WTC11 (cell line): ENCODE measurements at regions not wholly inside any gene's neighbourhood (a gene's known extent, or its start where the extent isn't known, plus 50 kb on each side); places are given as distances from the start of the nearest gene placed in this dataset.

Source experiments
- ATAC-seq: fragments of 200-7000 bp; cut with Tn5 transposase; 2 replicates; pipeline ENCODE4 v1.10.0; 2021; ENCODE audit warnings: mild to moderate bottlenecking, moderate library complexity
- CTCF ChIA-PET: fragments of 300-600 bp; sonication (Branson Sonifier 250); formaldehyde crosslinking; loops from one replicate; lab custom pipeline; 2021; ENCODE audit warnings: antibody characterized with exemption; lab: Charles Lee
- POLR2A ChIA-PET: fragments of 350-600 bp; sonication (Branson Sonifier 250); formaldehyde crosslinking; loops from one replicate; lab custom pipeline; 2021; ENCODE audit warnings: antibody characterized with exemption; lab: Charles Lee
- DNase-seq: peaks from one replicate; pipeline ENCODE4 v3.0.0; 2021; ENCODE audit warnings: low spot score
- H3K27ac Mint-ChIP-seq: 2 replicates; pipeline ENCODE4 v1.8.0; 2021; ENCODE audit warnings: mixed read lengths
- H3K27me3 Mint-ChIP-seq: 2 replicates; pipeline ENCODE4 v1.8.0; 2021; ENCODE audit warnings: low read depth, mild to moderate bottlenecking, moderate library complexity, mixed read lengths
- H3K36me3 Mint-ChIP-seq: 2 replicates; pipeline ENCODE4 v1.8.0; 2021; ENCODE audit warnings: mixed read lengths
- H3K4me1 Mint-ChIP-seq: 2 replicates; pipeline ENCODE4 v1.8.0; 2022; ENCODE audit warnings: mixed read lengths
- H3K4me3 Mint-ChIP-seq: 2 replicates; pipeline ENCODE4 v1.8.0; 2021; ENCODE audit warnings: mild to moderate bottlenecking, moderate library complexity, mixed read lengths
- H3K9me3 Mint-ChIP-seq: 2 replicates; pipeline ENCODE4 v1.8.0; 2021; ENCODE audit warnings: mixed read lengths
- CREB1 ChIP-seq: sonication (generic); formaldehyde crosslinking; IDR thresholded peaks from 2 replicates; pipeline ENCODE4 v1.8.0; 2023; ENCODE audit warnings: mild to moderate bottlenecking, missing genetic modification reagents
- ETV6 ChIP-seq: sonication (generic); formaldehyde crosslinking; IDR thresholded peaks from 2 replicates; pipeline ENCODE4 v1.8.1; 2022; ENCODE audit warnings: mild to moderate bottlenecking, missing genetic modification reagents
- FOXJ3 ChIP-seq: sonication (generic); formaldehyde crosslinking; IDR thresholded peaks from 2 replicates; pipeline ENCODE4 v1.9.0; 2021; ENCODE audit warnings: missing genetic modification reagents, mild to moderate bottlenecking, borderline replicate concordance
- FOXK1 ChIP-seq: sonication (generic); formaldehyde crosslinking; IDR thresholded peaks from 2 replicates; pipeline ENCODE4 v1.8.0; 2022; ENCODE audit warnings: mild to moderate bottlenecking, moderate library complexity, missing genetic modification reagents
- FOXP1 ChIP-seq: sonication (generic); formaldehyde crosslinking; IDR thresholded peaks from 2 replicates; pipeline ENCODE4 v1.8.0; 2022; ENCODE audit warnings: missing genetic modification reagents, mild to moderate bottlenecking, moderate library complexity, borderline replicate concordance
- GTF2I ChIP-seq: fragments of 250-450 bp; sonication (Bioruptor Pico); conservative IDR thresholded peaks from 2 replicates; pipeline ENCODE4 v1.4.0; 2021; ENCODE audit warnings: mild to moderate bottlenecking
- JUN ChIP-seq: sonication (generic); formaldehyde crosslinking; IDR thresholded peaks from 2 replicates; pipeline ENCODE4 v1.8.0; 2023; ENCODE audit warnings: mild to moderate bottlenecking, missing genetic modification reagents
- MXD4 ChIP-seq: fragments of 250-450 bp; sonication (Bioruptor Pico); IDR thresholded peaks from 2 replicates; pipeline ENCODE4 v1.8.0; 2021; ENCODE audit warnings: mild to moderate bottlenecking, moderate library complexity, borderline replicate concordance
- NR2C2 ChIP-seq: sonication (generic); formaldehyde crosslinking; IDR thresholded peaks from 2 replicates; pipeline ENCODE4 v1.8.0; 2022; ENCODE audit warnings: mild to moderate bottlenecking, missing genetic modification reagents
- TCF7 ChIP-seq: sonication (generic); formaldehyde crosslinking; IDR thresholded peaks from 2 replicates; pipeline ENCODE4 v1.8.0; 2022; ENCODE audit warnings: mild to moderate bottlenecking, low read depth, missing genetic modification reagents, moderate library complexity
- ZNF138 ChIP-seq: sonication (generic); formaldehyde crosslinking; conservative IDR thresholded peaks from 2 replicates; pipeline ENCODE4 v1.8.1; 2022; ENCODE audit warnings: mild to moderate bottlenecking, moderate library complexity, missing genetic modification reagents
- ZNF263 ChIP-seq: sonication (generic); formaldehyde crosslinking; IDR thresholded peaks from 2 replicates; pipeline ENCODE4 v1.8.1; 2022; ENCODE audit warnings: low read depth, mild to moderate bottlenecking, moderate library complexity, missing genetic modification reagents
- ZNF416 ChIP-seq: fragments of 250-450 bp; sonication (Bioruptor Pico); IDR thresholded peaks from 2 replicates; pipeline ENCODE4 v1.9.0; 2021; ENCODE audit warnings: mild to moderate bottlenecking, inconsistent platforms
- ZNF423 ChIP-seq: fragments of 250-450 bp; sonication (Bioruptor Pico); IDR thresholded peaks from 2 replicates; pipeline ENCODE4 v2.1.2; 2022; ENCODE audit warnings: mild to moderate bottlenecking, moderate library complexity
- TF ChIP-seq, protein P1 (sequence below): fragments of 250-450 bp; sonication (Bioruptor Pico); conservative IDR thresholded peaks from 2 replicates; pipeline ENCODE4 v1.9.0; 2021; ENCODE audit warnings: mild to moderate bottlenecking
- TF ChIP-seq, protein P2 (sequence below): sonication (generic); formaldehyde crosslinking; IDR thresholded peaks from 2 replicates; pipeline ENCODE4 v1.8.0; 2023; ENCODE audit warnings: missing genetic modification reagents, mild to moderate bottlenecking, borderline replicate concordance
- TF ChIP-seq, protein P3 (sequence below): fragments of 250-450 bp; sonication (Bioruptor Pico); IDR thresholded peaks from 2 replicates; pipeline ENCODE4 v1.9.0; 2021; ENCODE audit warnings: mild to moderate bottlenecking
- TF ChIP-seq, protein P4 (sequence below): fragments of 250-450 bp; sonication (Bioruptor Pico); IDR thresholded peaks from 2 replicates; pipeline ENCODE4 v2.1.2; 2022; ENCODE audit warnings: mild to moderate bottlenecking, moderate library complexity
- TF ChIP-seq, protein P5 (sequence below): sonication (generic); formaldehyde crosslinking; IDR thresholded peaks from 2 replicates; pipeline ENCODE4 v1.8.1; 2022; ENCODE audit warnings: mild to moderate bottlenecking, missing genetic modification reagents, moderate library complexity, borderline replicate concordance
- TF ChIP-seq, protein P6 (sequence below): fragments of 250-450 bp; sonication (Bioruptor Pico); IDR thresholded peaks from 2 replicates; pipeline ENCODE4 v1.9.0; 2021; ENCODE audit warnings: mild to moderate bottlenecking
- TF ChIP-seq, protein P7 (sequence below): sonication (generic); formaldehyde crosslinking; IDR thresholded peaks from 2 replicates; pipeline ENCODE4 v1.8.1; 2023; ENCODE audit warnings: mild to moderate bottlenecking, moderate library complexity, missing genetic modification reagents

DNA sequence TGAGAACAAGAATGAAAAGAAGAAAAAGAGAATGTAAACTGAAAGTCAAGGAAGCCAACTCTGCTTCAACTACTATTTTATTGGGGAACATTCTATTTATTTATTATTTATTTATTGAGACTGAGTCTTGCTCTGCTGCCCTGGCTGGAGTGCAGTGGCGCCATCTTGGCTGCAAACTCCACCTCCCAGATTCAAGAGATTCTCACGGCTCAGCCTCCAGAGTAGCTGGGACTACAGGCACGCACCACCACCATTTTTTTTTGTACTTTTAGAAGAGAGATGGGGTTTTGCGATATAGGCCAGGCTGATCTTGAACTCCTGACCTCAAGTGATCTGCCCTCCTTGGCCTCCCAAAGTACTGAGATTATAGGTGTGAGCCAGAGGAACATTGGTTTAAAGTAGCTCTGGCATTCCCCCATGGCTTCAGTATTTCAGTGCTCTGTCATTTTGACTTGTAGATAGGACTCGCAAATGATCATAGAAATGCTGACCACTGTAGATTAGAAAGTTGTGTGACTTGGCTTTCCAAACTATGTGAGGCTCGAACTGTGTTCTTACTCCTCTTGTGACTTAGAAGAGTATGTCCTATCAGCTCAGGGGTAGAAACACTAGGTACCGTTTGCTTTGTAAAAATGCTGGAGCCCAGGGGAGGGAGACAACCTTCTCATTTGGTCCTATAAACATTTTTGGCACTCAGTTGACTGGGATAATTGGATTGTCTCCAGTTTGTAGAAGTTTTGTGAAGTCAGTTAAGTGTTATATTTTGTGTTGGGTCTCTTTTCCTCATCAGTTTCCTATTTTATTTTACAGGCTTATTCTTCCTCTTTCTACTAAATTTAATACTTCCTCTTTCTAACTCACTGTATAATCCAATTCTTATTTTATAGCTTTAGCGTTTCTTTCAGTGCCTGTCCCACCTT, 544.9 kb upstream of the CITED2 start (continued):
- TF ChIP-seq, protein P1, sequence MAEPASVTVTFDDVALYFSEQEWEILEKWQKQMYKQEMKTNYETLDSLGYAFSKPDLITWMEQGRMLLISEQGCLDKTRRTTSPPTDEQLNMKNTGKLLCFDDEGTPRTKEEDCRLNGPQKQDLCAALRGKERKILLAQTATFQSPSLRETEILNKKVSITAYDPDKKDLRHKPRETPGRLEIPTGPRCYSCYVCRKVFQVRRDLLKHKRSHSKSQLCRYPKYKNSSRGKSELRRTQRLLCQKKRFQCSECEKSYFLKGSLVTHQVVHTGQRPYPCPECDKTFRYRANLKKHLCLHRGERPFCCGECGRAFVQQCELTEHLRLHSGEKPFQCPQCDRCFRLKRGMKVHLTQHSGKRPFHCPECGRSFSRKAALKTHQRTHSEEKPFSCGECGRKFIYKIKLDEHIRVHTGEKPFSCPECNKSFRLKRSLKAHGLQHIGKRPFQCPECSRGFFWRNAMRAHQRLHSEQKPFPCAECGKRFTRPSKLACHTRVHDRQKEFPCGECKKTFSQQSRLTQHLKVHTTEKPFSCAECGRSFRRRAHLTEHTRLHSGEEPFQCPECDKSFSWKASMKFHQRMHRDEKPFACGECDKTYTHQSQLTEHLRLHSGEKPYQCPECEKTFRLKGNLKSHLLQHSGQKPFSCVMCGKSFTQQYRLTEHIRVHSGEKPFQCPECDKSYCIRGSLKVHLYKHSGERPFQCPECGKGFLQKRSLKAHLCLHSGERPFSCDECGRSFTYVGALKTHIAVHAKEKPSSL = no peak
- TF ChIP-seq ZNF423 (CRISPR knock-in tag) (no peak), ETV6 (no peak), TCF7 (CRISPR knock-in tag) (no peak), ZNF416 (no peak), FOXK1 (CRISPR knock-in tag) (no peak), JUN (CRISPR knock-in tag) (no peak), ZNF263 (no peak), MXD4 (no peak)
- TF ChIP-seq, protein P2, sequence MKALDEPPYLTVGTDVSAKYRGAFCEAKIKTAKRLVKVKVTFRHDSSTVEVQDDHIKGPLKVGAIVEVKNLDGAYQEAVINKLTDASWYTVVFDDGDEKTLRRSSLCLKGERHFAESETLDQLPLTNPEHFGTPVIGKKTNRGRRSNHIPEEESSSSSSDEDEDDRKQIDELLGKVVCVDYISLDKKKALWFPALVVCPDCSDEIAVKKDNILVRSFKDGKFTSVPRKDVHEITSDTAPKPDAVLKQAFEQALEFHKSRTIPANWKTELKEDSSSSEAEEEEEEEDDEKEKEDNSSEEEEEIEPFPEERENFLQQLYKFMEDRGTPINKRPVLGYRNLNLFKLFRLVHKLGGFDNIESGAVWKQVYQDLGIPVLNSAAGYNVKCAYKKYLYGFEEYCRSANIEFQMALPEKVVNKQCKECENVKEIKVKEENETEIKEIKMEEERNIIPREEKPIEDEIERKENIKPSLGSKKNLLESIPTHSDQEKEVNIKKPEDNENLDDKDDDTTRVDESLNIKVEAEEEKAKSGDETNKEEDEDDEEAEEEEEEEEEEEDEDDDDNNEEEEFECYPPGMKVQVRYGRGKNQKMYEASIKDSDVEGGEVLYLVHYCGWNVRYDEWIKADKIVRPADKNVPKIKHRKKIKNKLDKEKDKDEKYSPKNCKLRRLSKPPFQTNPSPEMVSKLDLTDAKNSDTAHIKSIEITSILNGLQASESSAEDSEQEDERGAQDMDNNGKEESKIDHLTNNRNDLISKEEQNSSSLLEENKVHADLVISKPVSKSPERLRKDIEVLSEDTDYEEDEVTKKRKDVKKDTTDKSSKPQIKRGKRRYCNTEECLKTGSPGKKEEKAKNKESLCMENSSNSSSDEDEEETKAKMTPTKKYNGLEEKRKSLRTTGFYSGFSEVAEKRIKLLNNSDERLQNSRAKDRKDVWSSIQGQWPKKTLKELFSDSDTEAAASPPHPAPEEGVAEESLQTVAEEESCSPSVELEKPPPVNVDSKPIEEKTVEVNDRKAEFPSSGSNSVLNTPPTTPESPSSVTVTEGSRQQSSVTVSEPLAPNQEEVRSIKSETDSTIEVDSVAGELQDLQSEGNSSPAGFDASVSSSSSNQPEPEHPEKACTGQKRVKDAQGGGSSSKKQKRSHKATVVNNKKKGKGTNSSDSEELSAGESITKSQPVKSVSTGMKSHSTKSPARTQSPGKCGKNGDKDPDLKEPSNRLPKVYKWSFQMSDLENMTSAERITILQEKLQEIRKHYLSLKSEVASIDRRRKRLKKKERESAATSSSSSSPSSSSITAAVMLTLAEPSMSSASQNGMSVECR (CRISPR knock-in tag) = no peak
- TF ChIP-seq, protein P3, sequence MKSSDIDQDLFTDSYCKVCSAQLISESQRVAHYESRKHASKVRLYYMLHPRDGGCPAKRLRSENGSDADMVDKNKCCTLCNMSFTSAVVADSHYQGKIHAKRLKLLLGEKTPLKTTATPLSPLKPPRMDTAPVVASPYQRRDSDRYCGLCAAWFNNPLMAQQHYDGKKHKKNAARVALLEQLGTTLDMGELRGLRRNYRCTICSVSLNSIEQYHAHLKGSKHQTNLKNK (CRISPR knock-in tag) = no peak

DNA sequence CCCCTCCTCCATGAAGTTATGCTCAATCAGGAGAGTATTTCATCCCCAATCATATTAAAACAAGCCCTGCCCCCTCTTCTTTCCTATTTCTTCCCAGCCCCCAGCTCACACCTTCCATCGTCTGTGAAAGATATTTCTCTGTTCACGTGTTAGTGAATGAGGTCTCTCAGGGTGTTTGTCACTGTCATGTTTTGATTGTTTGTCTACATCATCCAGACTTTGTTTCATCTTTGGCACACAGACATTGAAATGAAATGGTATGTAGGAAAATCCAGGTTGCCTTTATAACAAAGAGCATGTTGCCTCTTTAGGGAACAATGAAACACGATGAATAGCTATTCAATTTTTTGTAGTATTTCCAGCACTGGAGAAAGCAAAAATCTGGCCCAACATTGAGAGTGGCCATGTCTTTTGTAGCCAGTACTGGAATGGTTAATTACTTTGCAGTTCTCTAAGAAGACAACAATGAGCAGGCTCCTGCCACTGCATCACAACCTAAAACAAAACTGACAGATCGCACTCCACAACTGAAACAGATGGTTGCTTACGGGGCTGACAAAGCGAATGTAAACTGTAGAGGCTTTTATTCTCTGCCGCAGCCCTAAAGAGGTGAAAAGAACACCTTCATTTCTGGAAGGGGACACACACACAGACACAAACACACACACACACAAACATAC, 543.6 kb upstream of the CITED2 start:
- no peak for DNase-seq
- peaks cover 32% of the 10 kb centered on the region for H3K4me1 Mint-ChIP-seq
- peaks cover 11% of the 10 kb centered on the region for H3K36me3 Mint-ChIP-seq
- peaks cover 12% of the 10 kb centered on the region for H3K9me3 Mint-ChIP-seq
- CTCF ChIA-PET = no interaction called here
- H3K27me3 Mint-ChIP-seq = no peaks in the 10 kb centered on the region
- ATAC-seq = no peak
- H3K27ac Mint-ChIP-seq = no peak overlapping the region
- POLR2A ChIA-PET = no interaction called here
- H3K4me3 Mint-ChIP-seq = no peak overlapping the region
- no peak for TF ChIP-seq FOXP1 (CRISPR knock-in tag)
- no peak for TF ChIP-seq GTF2I (CRISPR knock-in tag)
- TF ChIP-seq, protein P4, sequence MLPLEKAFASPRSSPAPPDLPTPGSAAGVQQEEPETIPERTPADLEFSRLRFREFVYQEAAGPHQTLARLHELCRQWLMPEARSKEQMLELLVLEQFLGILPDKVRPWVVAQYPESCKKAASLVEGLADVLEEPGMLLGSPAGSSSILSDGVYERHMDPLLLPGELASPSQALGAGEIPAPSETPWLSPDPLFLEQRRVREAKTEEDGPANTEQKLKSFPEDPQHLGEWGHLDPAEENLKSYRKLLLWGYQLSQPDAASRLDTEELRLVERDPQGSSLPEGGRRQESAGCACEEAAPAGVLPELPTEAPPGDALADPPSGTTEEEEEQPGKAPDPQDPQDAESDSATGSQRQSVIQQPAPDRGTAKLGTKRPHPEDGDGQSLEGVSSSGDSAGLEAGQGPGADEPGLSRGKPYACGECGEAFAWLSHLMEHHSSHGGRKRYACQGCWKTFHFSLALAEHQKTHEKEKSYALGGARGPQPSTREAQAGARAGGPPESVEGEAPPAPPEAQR = no peak
- TF ChIP-seq, protein P5, sequence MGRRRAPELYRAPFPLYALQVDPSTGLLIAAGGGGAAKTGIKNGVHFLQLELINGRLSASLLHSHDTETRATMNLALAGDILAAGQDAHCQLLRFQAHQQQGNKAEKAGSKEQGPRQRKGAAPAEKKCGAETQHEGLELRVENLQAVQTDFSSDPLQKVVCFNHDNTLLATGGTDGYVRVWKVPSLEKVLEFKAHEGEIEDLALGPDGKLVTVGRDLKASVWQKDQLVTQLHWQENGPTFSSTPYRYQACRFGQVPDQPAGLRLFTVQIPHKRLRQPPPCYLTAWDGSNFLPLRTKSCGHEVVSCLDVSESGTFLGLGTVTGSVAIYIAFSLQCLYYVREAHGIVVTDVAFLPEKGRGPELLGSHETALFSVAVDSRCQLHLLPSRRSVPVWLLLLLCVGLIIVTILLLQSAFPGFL (CRISPR knock-in tag) = no peak
- TF ChIP-seq, protein P6, sequence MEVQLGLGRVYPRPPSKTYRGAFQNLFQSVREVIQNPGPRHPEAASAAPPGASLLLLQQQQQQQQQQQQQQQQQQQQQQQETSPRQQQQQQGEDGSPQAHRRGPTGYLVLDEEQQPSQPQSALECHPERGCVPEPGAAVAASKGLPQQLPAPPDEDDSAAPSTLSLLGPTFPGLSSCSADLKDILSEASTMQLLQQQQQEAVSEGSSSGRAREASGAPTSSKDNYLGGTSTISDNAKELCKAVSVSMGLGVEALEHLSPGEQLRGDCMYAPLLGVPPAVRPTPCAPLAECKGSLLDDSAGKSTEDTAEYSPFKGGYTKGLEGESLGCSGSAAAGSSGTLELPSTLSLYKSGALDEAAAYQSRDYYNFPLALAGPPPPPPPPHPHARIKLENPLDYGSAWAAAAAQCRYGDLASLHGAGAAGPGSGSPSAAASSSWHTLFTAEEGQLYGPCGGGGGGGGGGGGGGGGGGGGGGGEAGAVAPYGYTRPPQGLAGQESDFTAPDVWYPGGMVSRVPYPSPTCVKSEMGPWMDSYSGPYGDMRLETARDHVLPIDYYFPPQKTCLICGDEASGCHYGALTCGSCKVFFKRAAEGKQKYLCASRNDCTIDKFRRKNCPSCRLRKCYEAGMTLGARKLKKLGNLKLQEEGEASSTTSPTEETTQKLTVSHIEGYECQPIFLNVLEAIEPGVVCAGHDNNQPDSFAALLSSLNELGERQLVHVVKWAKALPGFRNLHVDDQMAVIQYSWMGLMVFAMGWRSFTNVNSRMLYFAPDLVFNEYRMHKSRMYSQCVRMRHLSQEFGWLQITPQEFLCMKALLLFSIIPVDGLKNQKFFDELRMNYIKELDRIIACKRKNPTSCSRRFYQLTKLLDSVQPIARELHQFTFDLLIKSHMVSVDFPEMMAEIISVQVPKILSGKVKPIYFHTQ (CRISPR knock-in tag) = no peak
- TF ChIP-seq, protein P7, sequence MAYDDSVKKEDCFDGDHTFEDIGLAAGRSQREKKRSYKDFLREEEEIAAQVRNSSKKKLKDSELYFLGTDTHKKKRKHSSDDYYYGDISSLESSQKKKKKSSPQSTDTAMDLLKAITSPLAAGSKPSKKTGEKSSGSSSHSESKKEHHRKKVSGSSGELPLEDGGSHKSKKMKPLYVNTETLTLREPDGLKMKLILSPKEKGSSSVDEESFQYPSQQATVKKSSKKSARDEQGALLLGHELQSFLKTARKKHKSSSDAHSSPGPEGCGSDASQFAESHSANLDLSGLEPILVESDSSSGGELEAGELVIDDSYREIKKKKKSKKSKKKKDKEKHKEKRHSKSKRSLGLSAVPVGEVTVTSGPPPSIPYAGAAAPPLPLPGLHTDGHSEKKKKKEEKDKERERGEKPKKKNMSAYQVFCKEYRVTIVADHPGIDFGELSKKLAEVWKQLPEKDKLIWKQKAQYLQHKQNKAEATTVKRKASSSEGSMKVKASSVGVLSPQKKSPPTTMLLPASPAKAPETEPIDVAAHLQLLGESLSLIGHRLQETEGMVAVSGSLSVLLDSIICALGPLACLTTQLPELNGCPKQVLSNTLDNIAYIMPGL = no peak
- no peak for TF ChIP-seq CREB1 (CRISPR knock-in tag)
- TF ChIP-seq FOXJ3 = no peak
- TF ChIP-seq NR2C2 = no peak
- no peak for TF ChIP-seq ZNF138 (CRISPR knock-in tag)
- TF ChIP-seq MXD4 = no peak
